Superior temporal gyrus (tissue), 1 donor: ENCODE measurements at regions not wholly inside any gene's neighbourhood (a gene's known extent, or its start where the extent isn't known, plus 50 kb on each side); places are given as distances from the start of the nearest gene placed in this dataset.
A peak's percentile ranks its signal among the peaks of the same experiment; 100 is the strongest.
"Not testable (repeated sequence)": the region's sequence is repeated elsewhere in the genome, so short reads cannot be mapped to it uniquely, and the experiment has no call there.

Source experiments
- DNase-seq: peaks from one replicate; pipeline ENCODE4 v3.0.0-alpha.2; 2016; ENCODE audit errors: extremely low spot score

DNA sequence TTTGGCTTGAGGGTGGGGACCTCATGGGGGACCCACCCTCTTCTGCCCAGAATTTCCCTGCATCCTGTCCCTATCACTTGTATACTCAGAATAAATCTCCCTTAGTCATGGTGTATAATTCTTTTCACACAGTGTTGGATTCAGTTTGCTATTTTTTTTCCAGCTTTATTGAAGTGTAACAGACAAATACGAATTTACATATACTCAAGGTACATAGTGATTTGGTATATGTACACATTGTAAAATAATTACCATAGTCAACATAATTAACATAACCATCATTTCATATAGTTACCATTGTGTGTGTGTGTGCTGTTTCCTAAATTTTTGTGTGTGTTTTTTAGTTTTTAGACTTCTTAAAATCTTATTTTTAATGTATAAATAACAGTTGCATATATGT lies 269.9 kb downstream of the CNTNAP3 start:
- not testable (repeated sequence) for DNase-seq

- not testable (repeated sequence) for DNase-seq
These were observed 272.8 kb downstream of the CNTNAP3 start for GRCh38 chr9:39015178-39015577.

DNA sequence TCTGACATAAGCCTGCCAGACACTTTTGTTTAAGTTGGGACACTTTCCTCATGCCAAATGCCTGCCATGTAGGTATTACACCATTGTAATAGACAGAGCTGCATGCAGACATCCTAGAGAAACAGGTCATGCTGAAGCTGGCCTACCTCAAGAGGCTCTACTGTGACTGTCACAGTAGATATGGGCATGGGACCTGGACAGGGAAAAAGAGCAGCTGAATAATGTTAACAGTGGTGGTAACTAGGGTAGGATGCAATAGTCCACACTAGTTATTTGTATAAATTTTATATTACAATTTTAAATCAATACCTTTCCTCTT lies 273.2 kb downstream of the CNTNAP3 start:
- DNase-seq: not testable (repeated sequence)

GRCh38 chr9:39014096-39014804 lies 273.7 kb downstream of the CNTNAP3 start:
- not testable (repeated sequence) for DNase-seq

GRCh38 chr9:39009743-39010142 lies 278.2 kb downstream of the CNTNAP3 start:
- not testable (repeated sequence) for DNase-seq

DNA sequence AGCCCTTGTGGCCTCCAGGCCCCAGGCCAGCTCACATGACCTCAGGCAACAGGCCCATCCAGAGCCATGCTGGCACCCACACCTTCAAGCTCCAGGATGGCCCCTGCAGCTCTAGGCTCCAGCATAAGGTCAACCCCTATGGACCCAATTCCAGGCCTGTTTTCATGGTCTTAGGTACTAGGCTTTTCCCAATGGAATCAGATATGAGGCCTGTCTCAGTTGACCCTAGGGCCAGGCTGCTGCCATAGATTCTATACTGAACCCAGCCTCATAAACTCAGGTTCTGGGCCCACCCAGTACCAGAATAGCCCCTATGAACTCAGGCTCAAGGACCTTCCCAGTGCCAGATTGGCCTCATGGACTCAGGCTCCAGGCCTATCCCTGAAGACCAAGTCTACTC lies 278.6 kb downstream of the CNTNAP3 start:
- DNase-seq: not testable (repeated sequence)

DNA sequence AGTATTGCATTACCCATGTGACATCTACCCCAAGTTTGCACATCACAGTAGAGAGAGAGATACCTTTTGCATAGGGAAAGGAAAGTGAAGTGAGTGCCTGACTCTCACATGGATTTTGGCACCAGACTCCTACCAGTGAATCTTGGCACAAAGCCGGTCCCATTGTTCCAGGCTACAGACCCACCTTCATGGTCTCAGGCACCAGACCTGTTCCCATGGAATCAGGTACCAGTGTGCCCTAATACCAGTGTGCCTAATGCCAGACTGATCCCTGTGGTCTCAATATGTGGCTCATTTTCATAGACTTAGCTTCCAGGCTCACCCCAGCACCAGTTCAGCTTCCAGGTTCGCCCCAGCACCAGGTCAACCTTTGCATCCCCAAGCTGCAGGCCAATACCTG lies 279.1 kb downstream of the CNTNAP3 start:
- not testable (repeated sequence) for DNase-seq

DNA sequence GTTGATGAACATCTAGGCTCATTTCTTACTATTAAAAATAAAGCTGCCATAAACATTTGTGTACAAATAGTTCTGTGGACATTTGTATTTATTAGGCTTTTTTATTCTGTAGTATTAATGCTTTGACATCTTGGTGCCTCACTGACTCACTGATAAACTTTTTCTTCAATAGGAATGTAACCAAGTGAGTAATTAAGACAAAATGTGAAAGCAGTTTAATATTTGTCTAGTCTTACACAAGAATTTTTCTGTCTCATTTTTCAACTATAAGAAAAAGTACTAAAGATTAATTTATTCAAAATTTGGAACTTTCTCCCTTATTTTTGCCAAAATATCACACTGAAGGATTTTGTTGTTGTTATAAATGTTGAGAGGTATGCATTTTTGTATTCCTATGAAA lies 282.2 kb downstream of the CNTNAP3 start:
- DNase-seq: peak; percentile 4

GRCh38 chr9:39001085-39001593 lies 281.2 kb upstream of the FAM240B start:
- DNase-seq: not testable (repeated sequence)

- not testable (repeated sequence) for DNase-seq
These were observed 279.3 kb upstream of the FAM240B start for GRCh38 chr9:38999277-38999676.

DNA sequence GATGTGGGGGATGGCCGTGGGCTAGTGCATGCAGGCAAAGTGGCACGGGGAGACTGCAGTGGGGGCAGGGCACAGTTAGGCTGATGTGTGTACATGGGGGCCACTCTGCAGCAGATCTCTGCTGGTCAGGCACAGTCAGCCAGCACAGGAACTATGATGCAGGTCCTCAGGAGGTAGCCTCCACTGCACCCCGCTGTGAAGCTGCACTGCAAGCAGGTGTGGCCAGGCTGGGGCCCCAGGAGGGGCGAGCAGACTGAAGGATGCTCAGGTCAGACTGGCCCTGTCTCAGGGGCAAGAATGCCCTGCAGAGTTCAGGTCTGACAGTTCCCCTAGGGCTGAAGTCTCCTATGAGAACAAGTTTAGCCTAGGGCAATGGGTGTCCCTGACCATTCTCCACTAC lies 273.8 kb upstream of the FAM240B start:
- DNase-seq: not testable (repeated sequence)

GRCh38 chr9:38993156-38993555 lies 273.2 kb upstream of the FAM240B start:
- DNase-seq: not testable (repeated sequence)

DNA sequence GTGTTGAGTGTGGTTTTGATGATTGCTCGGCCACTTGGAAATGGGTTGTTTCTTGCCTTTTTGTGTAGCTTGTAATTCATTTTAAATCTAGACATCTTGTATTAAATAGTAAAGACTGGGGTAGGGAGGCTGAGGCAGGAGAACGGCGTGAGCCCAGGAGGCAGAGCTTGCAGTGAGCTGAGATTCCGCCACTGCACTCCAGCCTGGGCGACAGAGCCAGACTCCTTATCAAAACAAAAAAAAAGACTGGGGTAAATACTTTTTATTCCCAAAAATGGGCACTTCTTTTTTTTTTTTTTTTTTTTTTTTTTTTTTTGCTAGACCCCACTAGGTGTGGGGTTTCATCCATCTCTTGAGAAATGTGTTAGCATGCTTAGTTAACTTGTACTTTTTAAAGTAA lies 258.8 kb upstream of the FAM240B start:
- not testable (repeated sequence) for DNase-seq

DNA sequence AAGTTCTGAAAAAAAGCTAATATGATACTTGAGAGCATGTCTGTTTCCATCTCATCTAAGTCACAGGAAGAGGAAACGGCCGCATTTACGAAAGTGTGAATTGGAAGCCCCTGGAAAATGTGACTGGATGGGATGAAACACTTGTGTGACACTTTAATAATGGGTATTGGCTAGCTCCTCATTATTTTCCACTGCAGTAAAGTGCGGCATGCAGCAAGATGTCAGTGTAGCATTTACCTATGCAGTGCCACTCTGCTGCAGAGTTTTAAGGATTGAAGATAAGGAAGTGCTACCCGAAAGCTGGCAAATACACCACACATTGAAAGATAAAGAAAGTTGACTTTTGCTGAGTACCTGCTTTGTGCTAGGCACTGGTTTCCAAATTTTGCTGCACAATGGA lies 249.5 kb upstream of the FAM240B start:
- DNase-seq: not testable (repeated sequence)

- not testable (repeated sequence) for DNase-seq
These were observed 248.9 kb upstream of the FAM240B start for GRCh38 chr9:38968651-38969374.

DNA sequence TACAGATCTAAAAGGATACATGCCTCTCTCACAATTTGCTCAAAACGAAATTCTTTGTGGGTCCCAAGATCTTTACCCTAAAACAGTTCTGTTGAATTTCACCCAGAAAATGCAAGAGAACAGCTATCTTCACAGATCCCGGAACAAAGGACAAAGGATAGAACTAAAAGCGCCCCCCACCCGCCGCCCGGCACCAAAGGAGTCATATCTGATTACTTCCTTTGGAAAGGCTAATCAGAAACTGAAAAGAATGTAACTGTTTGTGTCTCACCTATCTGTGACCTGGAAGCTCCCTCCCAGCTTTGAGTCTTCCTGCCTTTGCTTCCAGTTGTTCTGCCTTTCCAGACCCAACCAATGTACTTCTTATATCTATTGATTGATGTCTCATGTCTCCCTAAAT lies 247.9 kb upstream of the FAM240B start:
- not testable (repeated sequence) for DNase-seq

DNA sequence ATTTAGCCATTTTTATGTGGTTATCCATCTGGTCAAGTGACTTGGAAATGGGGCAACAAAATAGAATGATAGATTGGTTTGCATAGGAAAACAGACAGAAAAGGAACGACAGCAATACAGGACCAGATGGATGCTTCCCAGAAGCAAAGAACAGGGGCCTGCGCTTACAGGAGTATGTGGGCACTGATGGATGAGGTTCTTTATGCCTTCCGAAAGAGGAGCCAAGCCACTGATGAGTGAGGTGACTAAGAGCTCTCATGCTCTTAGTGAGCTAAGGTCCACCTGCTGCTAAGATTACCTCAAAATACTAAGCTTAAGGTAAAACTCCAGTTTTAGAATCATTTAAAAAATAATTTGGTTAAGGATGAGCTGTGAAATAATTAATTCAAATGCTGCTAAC lies 247.4 kb upstream of the FAM240B start:
- not testable (repeated sequence) for DNase-seq

DNA sequence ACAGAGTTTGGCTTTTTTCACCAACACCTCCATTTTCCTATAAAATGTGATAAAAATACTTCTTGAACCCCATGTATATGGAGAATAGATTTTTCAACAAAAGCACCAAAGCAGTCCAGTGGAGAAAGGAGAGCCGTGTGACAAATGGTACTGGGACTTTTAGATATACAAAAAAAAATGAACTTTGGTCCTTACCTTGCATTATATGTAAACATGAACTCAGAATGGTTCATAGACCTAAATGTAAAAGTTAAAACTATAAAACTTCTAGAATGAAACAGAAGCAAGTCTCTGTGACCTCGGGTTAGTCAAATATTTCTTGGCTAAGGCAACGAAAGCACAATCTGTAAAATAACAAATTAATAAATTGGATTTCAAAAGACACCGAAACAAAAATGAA lies 239.9 kb upstream of the FAM240B start:
- DNase-seq: not testable (repeated sequence)

- not testable (repeated sequence) for DNase-seq
These were observed 235.9 kb upstream of the FAM240B start for GRCh38 chr9:38955837-38956236.

DNA sequence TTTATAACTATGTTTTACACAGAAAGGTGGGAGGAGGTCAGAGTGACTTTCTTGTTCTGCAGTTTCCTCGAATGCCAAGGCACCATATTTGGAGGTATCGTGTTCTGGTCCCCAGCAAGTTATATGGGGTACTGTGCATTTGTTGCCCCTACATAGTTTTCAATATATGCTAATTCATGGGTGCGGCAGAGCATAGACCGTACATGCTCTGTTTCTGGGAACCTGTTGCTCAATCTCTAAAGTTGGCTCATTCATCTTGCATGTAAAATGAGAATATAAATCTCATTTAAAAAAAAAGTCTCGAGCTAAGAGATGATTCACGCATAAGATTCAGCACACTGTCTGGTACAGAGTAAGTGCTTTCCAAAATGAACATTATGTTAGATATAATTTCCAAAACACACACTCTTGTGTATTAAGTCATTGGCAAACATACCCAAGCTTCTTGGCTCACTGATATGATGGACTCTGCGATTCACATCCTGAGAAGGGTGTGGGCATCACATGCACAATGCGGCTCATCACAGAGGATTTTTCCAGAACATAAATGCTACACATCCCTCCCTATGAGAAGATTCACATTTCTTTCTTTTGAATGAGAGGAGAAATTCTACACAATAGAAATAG lies 232.9 kb upstream of the FAM240B start:
- DNase-seq: not testable (repeated sequence)

DNA sequence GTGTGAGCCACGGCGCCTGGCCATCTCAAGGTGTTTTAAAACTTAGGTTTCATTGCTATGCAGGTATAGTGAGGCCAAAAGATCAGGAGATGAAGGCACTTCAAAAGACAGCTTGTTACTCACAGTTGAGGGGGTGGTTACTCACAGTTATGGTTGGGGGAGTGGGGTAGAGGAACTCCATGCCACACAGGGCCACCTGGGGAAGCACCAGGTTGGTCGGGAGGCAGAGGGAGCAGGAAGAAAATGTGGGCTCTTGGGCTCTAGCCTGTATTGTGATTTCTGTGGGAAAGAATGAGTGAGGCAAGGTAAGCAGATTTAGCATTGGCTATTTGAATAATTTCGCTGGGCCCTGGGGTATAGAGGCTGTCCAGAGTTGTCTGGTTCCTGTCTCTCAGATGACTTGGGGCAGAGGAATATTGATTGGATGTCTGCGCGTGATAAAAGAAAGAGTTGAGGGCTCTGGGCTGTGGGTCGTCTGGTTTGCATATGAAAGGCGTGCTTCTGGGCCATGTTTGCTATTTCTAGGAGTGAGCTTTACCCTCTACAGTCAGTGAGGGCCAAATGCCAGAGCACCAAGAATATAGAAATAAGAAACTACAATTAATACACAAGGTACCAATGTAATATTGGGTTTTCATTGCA lies 226.1 kb upstream of the FAM240B start:
- DNase-seq: not testable (repeated sequence)

GRCh38 chr9:38944881-38945449 lies 225.0 kb upstream of the FAM240B start:
- DNase-seq: not testable (repeated sequence)
